KG1 (cell line): ENCODE measurements at regions not wholly inside any gene's neighbourhood (a gene's known extent, or its start where the extent isn't known, plus 50 kb on each side); places are given as distances from the start of the nearest gene placed in this dataset.
"Not testable (repeated sequence)": the region's sequence is repeated elsewhere in the genome, so short reads cannot be mapped to it uniquely, and the experiment has no call there.

ENCODE experiments used
- DNase-seq: peaks from one replicate; lab custom pipeline; 2025; lab: John Stamatoyannopoulos, UW

- no peak for DNase-seq
Observed at GRCh38 chr13:76014406-76015318, 378.5 kb downstream of the LMO7 start.

- no peak for DNase-seq
Observed at GRCh38 chr13:76012091-76012721, 376.1 kb downstream of the LMO7 start.

DNA sequence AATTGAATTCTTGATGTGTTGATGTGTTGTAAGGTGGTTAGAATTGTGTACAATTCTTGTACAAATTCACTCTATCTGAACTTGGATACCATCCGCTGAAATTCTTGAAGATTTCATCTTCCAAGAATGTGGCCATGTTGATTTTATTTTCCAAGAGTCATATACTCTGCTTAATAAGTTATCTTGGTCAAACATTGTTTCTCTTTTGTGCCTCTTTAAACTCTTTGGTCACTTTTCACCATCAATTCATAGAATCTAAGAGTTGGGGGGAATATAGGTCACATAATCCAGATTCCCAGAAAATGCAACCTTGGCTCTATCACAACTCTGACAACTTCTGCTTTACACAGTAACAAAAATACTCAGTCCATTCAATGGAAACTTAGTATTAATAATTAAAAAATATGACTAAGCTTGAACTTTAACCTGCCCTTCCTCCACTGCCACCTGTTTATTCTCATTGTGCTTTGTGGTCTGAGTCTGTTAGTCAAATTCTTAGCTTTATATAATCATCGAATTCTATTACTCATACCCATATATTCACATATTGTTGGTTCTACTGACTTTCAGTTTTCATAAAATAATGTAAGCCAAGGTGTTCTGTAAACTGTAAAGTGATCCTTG is 373.2 kb downstream of the LMO7 start:
- no peak for DNase-seq

DNA sequence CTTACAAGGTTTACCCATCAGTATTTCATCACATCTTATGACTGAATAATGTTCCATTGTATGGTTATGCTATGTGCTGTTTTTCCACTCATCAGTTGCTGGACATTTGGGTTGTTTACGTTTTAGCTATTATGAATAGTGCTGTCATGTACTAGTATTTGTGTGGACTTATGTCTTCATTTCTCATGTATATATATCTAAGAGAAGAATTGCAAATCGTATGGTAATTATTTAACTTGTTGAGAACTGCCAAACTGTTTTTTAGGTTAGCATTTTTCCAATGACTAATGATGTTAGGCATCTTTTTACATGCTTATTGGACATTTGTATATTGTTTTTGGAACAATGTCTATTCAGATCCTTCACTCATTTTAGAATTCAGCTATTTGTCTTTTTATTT is 368.3 kb downstream of the LMO7 start:
- no peak for DNase-seq

- DNase-seq: peak; percentile 5
Observed at GRCh38 chr13:76000131-76000530, 364.0 kb downstream of the LMO7 start.

- no peak for DNase-seq
Observed at GRCh38 chr13:75996582-75996981, 360.5 kb downstream of the LMO7 start.

- no peak for DNase-seq
Observed at GRCh38 chr13:75995966-75996365, 359.8 kb downstream of the LMO7 start.

DNA sequence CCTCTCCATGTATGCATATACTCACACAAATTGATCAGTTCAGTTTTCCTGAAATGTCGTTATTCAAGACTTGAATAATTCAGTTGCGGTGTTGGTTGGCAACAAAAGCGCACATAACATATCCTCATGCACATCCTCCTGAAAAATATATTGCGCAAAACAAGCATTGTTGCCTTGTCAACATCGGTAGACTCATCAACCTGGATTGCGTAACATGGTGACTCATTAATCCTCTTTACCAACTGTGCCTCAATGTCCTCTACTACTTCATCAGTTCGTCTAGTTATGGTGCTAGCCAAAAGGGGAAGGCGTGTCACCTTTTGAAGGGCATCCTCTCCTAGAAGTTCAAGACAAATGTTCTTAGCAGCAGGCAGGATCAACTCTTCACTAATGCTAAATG is 357.7 kb downstream of the LMO7 start:
- no peak for DNase-seq

- DNase-seq: no peak
Observed at GRCh38 chr13:75993241-75993640, 357.1 kb downstream of the LMO7 start.

DNA sequence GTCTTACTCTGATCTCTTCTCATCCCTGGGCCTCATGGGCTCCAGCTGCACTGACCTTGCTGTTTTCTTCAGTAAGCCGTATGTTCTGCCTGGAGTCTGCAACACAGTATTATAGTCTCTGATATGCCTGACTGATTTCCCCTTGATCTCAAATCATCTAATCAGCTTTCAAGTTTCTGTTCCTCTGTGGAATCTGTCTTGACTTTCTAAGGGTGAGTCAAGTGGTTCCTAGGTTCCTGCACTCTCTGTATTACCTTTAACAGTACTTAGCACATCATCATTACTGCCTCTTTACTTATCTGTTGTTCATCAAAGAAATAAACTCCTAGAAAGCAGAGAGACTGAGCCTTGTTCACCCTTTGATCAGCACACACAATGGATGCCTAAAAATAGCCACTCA is 350.7 kb downstream of the LMO7 start:
- DNase-seq: no peak

GRCh38 chr13:75985132-75985531 is 349.0 kb downstream of the LMO7 start:
- no peak for DNase-seq

GRCh38 chr13:75978818-75979217 is 342.7 kb downstream of the LMO7 start:
- DNase-seq: no peak

GRCh38 chr13:75968103-75968838 is 332.1 kb downstream of the LMO7 start:
- DNase-seq: no peak

GRCh38 chr13:75963302-75963701 is 327.2 kb downstream of the LMO7 start:
- DNase-seq: no peak

DNA sequence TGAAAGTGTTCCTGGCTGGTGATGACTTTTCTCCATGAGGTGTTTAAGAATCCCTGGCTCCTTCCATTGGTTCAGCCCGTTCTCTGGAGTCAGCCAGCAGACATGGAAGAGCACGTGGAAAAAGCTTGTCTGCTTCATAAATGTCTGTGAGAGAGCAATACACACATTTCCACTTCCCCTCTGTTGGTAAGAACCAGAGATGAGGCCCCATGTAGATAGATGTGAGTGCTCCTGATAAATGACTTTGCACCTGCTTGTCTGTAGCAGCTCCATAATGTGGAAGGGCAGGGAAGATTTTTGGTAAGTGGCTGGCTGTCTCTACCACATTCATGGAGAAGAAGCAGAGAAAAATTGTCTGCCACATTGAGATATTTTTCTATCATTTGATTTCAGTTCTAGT is 325.8 kb downstream of the LMO7 start:
- DNase-seq: no peak

GRCh38 chr13:75960538-75960994 is 324.4 kb downstream of the LMO7 start:
- no peak for DNase-seq

- DNase-seq: no peak
Observed at GRCh38 chr13:75959861-75960481, 323.8 kb downstream of the LMO7 start.

GRCh38 chr13:75953589-75953988 is 317.5 kb downstream of the LMO7 start:
- DNase-seq: not testable (repeated sequence)

- no peak for DNase-seq
Observed at GRCh38 chr13:75947448-75947847, 311.3 kb downstream of the LMO7 start.

DNA sequence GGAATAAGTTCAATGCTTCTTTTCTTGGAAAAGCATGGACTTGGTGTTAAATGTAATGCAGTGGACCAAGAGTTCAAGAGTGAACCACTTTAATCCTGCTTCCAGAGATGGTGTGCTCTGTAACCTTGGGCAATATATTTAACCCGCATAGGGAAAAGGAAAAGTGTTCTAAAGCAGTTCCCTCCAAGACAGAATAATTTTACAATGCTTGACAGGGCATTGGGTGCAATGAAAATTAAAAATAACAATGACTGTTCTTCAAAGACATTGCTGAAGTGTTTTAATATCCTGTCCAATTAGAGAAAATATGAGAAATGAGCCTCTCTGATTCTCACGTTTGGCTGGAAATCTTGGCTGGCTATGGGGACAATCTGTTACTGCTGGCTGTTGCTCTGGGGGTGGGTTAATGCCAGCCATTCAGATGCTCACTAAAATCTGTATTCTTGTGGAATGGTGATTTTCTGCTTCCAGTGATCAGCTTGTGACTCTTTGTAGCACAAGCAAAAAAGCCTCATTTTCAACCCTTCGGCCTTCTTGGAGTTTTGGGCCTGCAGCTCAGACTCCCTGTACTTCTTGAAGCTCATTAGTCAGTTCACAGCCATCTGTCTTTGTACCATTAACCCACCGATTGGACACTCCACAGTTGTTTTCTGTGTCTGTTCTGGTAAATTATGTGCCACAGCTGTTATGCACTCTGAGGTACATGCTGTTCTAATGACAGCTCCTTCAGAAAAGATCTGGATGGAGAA is 310.6 kb downstream of the LMO7 start:
- DNase-seq: no peak
